ENCODE measurements at regions not wholly inside any gene's neighbourhood (a gene's known extent, or its start where the extent isn't known, plus 50 kb on each side); places are given as distances from the start of the nearest gene placed in this dataset.

DNA sequence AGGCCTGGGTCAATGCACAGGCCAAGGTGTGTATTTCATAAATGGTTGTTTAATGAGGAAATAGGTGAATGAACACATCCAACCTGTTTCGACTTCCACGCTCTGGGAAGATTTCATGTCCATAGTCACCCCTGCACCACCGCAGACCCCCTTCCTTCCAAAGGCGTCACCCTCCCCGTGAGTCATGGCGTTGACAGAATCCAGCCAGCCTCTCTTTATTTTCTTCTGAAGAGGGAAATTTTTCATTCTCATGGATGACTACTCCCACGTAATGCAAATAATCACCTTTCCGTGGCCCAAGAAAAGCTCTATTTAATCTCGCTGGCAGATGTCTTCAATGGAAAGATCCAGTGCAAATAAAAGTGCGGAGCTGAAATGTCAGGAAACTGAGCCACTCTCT, 75.3 kb upstream of the FOXK1 start:
- TF ChIP-seq, protein P1, sequence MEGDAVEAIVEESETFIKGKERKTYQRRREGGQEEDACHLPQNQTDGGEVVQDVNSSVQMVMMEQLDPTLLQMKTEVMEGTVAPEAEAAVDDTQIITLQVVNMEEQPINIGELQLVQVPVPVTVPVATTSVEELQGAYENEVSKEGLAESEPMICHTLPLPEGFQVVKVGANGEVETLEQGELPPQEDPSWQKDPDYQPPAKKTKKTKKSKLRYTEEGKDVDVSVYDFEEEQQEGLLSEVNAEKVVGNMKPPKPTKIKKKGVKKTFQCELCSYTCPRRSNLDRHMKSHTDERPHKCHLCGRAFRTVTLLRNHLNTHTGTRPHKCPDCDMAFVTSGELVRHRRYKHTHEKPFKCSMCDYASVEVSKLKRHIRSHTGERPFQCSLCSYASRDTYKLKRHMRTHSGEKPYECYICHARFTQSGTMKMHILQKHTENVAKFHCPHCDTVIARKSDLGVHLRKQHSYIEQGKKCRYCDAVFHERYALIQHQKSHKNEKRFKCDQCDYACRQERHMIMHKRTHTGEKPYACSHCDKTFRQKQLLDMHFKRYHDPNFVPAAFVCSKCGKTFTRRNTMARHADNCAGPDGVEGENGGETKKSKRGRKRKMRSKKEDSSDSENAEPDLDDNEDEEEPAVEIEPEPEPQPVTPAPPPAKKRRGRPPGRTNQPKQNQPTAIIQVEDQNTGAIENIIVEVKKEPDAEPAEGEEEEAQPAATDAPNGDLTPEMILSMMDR (conservative IDR thresholded peaks at IDR 0.05; ENCODE audit: low read depth, low read length): no peak
- no peak for TF ChIP-seq EZH2 (IDR thresholded peaks at IDR 0.05; ENCODE audit: low read length, unreplicated experiment)
